Keratinocyte (primary cell): ENCODE measurements at regions not wholly inside any gene's neighbourhood (a gene's known extent, or its start where the extent isn't known, plus 50 kb on each side); places are given as distances from the start of the nearest gene placed in this dataset.

Experiments used
- DNase-seq: peaks from one replicate; pipeline ENCODE4 v3.0.0-alpha.2; 2011; ENCODE audit warnings: low read depth, missing footprints, low spot score
- FAIRE-seq: peaks from 2 replicates; lab custom pipeline; 2011; peaks lifted over from hg19 to GRCh38; lab: Jason Lieb, UNC
- H2AFZ ChIP-seq: 2 replicates; pipeline ENCODE4 v1.6.0; 2012; ENCODE audit warnings: low read length, control low read depth, inconsistent platforms; ENCODE audit not compliant: control insufficient read depth
- H3K27ac ChIP-seq: 2 replicates; pipeline ENCODE4 v1.5.1; 2011; ENCODE audit warnings: low read length; ENCODE audit not compliant: control insufficient read depth, insufficient read depth
- H3K27me3 ChIP-seq: 3 replicates; pipeline ENCODE4 v1.6.0; 2011; ENCODE audit warnings: low read length; ENCODE audit not compliant: control insufficient read depth, insufficient read depth; ENCODE audit errors: extremely low read depth
- H3K36me3 ChIP-seq, 2 experiments: 2 replicates in 1 of 2; 3 replicates in 1 of 2; pipeline ENCODE4 v1.5.1; 2011; ENCODE audit warnings: low read length in 2 of 2, mild to moderate bottlenecking in 1 of 2; ENCODE audit not compliant: control insufficient read depth in 2 of 2, insufficient read depth in 2 of 2; ENCODE audit errors: extremely low read depth in 1 of 2
- H3K4me1 ChIP-seq: 3 replicates; pipeline ENCODE4 v1.5.1; 2011; ENCODE audit warnings: low read length; ENCODE audit not compliant: control insufficient read depth, insufficient read depth; ENCODE audit errors: extremely low read depth
- H3K4me2 ChIP-seq: 3 replicates; pipeline ENCODE4 v1.6.0; 2011; ENCODE audit warnings: low read depth, low read length; ENCODE audit not compliant: control insufficient read depth, insufficient read depth; ENCODE audit errors: extremely low read depth
- H3K4me3 ChIP-seq, 3 experiments: fragments of 200-600 bp in 1 of 3; sonication (generic) in 1 of 3; 2 replicates in 2 of 3; 3 replicates in 1 of 3; pipeline ENCODE4 v1.5.1; 2011 to 2016; ENCODE audit warnings: low read length in 3 of 3, mild to moderate bottlenecking in 3 of 3, control low read depth in 2 of 3, inconsistent platforms in 1 of 3, low read depth in 1 of 3, mixed read lengths in 1 of 3, mixed run types in 1 of 3, moderate library complexity in 1 of 3; ENCODE audit not compliant: control insufficient read depth in 2 of 3, insufficient read depth in 2 of 3; ENCODE audit errors: extremely low read depth in 1 of 3
- H3K79me2 ChIP-seq: 2 replicates; pipeline ENCODE4 v1.6.0; 2012; ENCODE audit warnings: low read length; ENCODE audit not compliant: control insufficient read depth, insufficient read depth
- H3K9ac ChIP-seq: 3 replicates; pipeline ENCODE4 v1.6.0; 2011; ENCODE audit warnings: low read length; ENCODE audit not compliant: control insufficient read depth, insufficient read depth; ENCODE audit errors: extremely low read depth
- H3K9me1 ChIP-seq: 3 replicates; pipeline ENCODE4 v1.6.0; 2011; ENCODE audit warnings: low read length; ENCODE audit not compliant: control insufficient read depth, insufficient read depth; ENCODE audit errors: extremely low read depth
- H3K9me3 ChIP-seq: 2 replicates; pipeline ENCODE4 v1.5.1; 2012; ENCODE audit warnings: low read depth, low read length; ENCODE audit not compliant: control insufficient read depth
- H4K20me1 ChIP-seq: 3 replicates; pipeline ENCODE4 v1.6.0; 2011; ENCODE audit warnings: low read length; ENCODE audit not compliant: control insufficient read depth, insufficient read depth; ENCODE audit errors: extremely low read depth
- CTCF ChIP-seq, 3 experiments: IDR thresholded peaks in 1 of 3; conservative IDR thresholded peaks in 1 of 3; optimal IDR thresholded peaks in 1 of 3; 2 replicates in 2 of 3; 3 replicates in 1 of 3; pipeline versions ENCODE3 to v1.5.1; 2011; ENCODE audit warnings: low read length in 3 of 3, mild to moderate bottlenecking in 3 of 3, moderate library complexity in 2 of 3, control low read depth in 1 of 3, inconsistent platforms in 1 of 3; ENCODE audit not compliant: insufficient read depth in 2 of 3; ENCODE audit errors: extremely low read depth in 1 of 3
- EZH2 ChIP-seq: IDR thresholded peaks from one replicate; pipeline ENCODE4 v1.6.1; 2012; ENCODE audit warnings: inconsistent platforms, mild to moderate bottlenecking, low read length, moderate library complexity
- dilution Hi-C: fragments of 300-500 bp; cut with MboI; formaldehyde crosslinking; loops from one replicate; pipeline ENCODE4 v1.7.0; 2020; ENCODE audit warnings: low sequenced_read_pairs; ENCODE audit not compliant: extremely low pct_ligation_motif_present

GRCh38 chr4:32423267-32423666, 1703.1 kb downstream of the PCDH7 start:
- dilution Hi-C loops: no loop called here
- Histone ChIP-seq H2AFZ (no peak overlapping the region), H3K9me3 (peaks cover 4% of the 10 kb centered on the region), H3K4me2 (no peak overlapping the region), H3K9me1 (no peaks in the 10 kb centered on the region), H3K27ac (no peak overlapping the region), H3K27me3 (no peaks in the 10 kb centered on the region), H3K4me3 (no peak overlapping the region), H3K9ac (no peak overlapping the region), H3K36me3 (no peaks in the 10 kb centered on the region), H3K79me2 (no peaks in the 10 kb centered on the region), H4K20me1 (no peaks in the 10 kb centered on the region), H3K4me1 (no peaks in the 10 kb centered on the region)
- DNase-seq: no peak
- FAIRE-seq: no peak
- TF ChIP-seq CTCF (optimal IDR thresholded peaks at IDR 0.05 in 1 of 3, IDR thresholded peaks at IDR 0.05 in 1 of 3, conservative IDR thresholded peaks at IDR 0.05 in 1 of 3; ENCODE audit: extremely low read depth in 1 of 3, insufficient read depth in 2 of 3, low read length in 3 of 3) (no peak), EZH2 (no peak)

GRCh38 chr4:32425243-32425642, 1705.1 kb downstream of the PCDH7 start:
- Histone ChIP-seq H3K9me1 (no peaks in the 10 kb centered on the region), H2AFZ (no peak overlapping the region), H3K9ac (no peak overlapping the region), H3K4me1 (no peaks in the 10 kb centered on the region), H3K9me3 (peaks cover 4% of the 10 kb centered on the region), H3K27me3 (no peaks in the 10 kb centered on the region), H3K79me2 (no peaks in the 10 kb centered on the region), H3K27ac (no peak overlapping the region), H3K4me3 (no peak overlapping the region), H3K4me2 (no peak overlapping the region), H3K36me3 (no peaks in the 10 kb centered on the region), H4K20me1 (no peaks in the 10 kb centered on the region)
- FAIRE-seq (no peak), DNase-seq (no peak)
- dilution Hi-C loops: no loop called here
- no peak for TF ChIP-seq CTCF (optimal IDR thresholded peaks at IDR 0.05 in 1 of 3, IDR thresholded peaks at IDR 0.05 in 1 of 3, conservative IDR thresholded peaks at IDR 0.05 in 1 of 3; ENCODE audit: extremely low read depth in 1 of 3, insufficient read depth in 2 of 3, low read length in 3 of 3)
- TF ChIP-seq EZH2: no peak
